ENCODE measurements at regions not wholly inside any gene's neighbourhood (a gene's known extent, or its start where the extent isn't known, plus 50 kb on each side); places are given as distances from the start of the nearest gene placed in this dataset.

- H3K27ac ChIP-seq: no peak overlapping the region
- no peak for DNase-seq (ENCODE audit: low read depth, low spot score)
These were observed 390.7 kb downstream of the DMAC1 start for GRCh38 chr9:7408845-7409244.

DNA sequence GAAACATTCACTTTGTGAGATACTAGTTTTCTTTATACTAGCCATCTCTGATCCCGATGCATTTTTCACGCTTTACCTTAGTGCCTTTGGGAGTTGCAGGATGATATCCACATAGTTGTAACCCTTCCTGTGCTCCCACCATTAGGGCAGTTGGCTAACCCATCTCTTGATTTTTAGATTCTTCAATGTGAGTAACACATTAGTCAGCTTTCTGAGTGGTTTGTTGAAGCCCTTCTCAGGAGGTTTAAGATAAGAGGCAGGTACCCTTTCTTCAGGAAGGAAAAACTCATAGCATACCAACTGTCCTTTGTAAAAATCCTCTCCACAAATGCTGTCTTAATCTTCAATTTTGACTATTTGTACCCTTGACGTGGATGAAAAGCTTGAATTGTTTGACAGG lies 392.3 kb downstream of the DMAC1 start:
- no peak overlapping the region for H3K27ac ChIP-seq
- DNase-seq (ENCODE audit: low read depth, low spot score): no peak

GRCh38 chr9:7405924-7406604 lies 393.5 kb downstream of the DMAC1 start:
- no peak for DNase-seq (ENCODE audit: low read depth, low spot score)
- H3K27ac ChIP-seq: no peak overlapping the region

DNA sequence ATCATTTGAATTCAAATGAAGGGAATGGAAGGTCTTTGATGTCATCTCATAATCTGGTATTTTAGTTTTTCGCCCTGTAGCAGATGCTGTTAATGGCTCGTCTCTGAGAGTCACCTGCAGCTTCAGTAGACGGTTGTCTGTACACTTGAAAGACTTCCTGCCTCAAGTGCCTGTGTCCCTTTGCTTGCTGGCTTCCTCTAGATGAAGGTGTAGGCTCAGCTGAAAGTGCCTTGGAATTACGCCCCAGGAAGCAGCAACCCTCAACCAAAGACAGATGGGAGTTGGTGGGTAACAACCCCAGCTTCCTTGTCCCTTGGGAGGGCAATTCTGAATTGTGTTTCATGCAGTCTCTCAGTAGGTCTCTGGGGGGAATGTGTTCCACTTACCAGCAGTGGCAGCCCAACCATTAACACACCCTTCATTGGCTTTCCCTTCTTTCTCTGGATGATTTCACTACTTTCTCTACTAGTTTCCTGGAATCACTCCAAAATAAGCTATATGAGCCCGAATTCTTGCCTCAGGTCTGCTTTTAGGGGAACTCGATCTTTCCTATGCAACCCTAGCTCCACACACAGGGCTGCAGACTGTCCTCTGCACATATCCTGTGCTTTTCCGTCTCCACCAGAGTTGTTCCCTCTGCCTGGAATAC lies 395.6 kb downstream of the DMAC1 start:
- no peak for DNase-seq (ENCODE audit: low read depth, low spot score)
- H3K27ac ChIP-seq: no peak overlapping the region

- no peak for DNase-seq (ENCODE audit: low read depth, low spot score)
- H3K27ac ChIP-seq: no peak overlapping the region
These were observed 396.6 kb downstream of the DMAC1 start for GRCh38 chr9:7403028-7403389.

DNA sequence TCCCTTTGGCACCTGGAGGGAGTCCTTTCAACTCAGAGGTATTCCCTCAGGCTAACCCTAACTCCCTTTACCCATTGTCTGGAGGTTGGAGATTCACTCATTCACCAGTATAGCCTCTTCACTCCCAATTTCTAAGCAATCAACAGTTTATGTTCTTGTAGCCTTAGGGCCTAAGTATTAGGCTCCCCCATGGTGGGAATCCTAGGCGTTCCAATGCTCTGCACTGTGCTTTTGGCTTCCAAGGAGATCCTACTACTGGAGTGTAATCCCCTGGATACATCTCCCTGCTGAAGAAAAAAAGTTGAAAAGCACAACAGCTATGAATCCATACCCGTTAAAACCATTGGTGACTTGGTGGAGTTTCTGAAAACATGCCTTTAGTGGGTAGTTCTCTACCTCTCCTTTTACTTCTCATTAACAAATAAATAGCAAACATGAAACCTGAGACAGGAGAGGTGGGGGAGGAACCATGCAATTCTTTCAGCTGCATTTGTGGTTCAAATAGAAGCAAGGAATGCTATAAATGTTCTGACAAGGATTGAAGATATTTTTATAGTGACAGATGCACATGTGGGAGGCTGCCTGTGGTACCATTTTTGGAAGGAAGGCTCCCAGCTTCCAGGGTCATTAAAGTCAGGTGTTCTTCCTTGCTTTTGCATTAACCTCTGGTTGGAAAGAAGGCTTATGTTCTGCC lies 397.1 kb downstream of the DMAC1 start:
- DNase-seq (ENCODE audit: low read depth, low spot score): no peak
- no peak overlapping the region for H3K27ac ChIP-seq

DNA sequence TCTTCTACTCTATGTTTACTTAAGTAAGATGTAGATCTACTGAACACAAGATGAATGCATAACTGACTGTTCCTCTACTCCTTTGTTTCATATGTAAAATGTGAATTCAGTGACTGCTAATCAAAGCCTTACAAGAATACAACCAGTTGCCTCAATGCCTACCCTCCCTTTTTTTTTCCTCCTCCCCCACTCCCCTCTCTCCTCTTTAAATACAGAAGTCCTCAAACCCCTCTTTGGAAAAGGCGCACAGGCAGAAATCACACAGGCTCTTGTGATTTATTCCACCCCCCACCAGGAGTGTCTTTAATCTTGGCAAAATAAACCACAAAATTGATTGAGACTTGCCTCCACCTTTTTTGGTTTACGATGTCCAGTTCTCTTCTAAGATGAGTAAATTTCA lies 398.5 kb downstream of the DMAC1 start:
- no peak overlapping the region for H3K27ac ChIP-seq
- no peak for DNase-seq (ENCODE audit: low read depth, low spot score)

DNA sequence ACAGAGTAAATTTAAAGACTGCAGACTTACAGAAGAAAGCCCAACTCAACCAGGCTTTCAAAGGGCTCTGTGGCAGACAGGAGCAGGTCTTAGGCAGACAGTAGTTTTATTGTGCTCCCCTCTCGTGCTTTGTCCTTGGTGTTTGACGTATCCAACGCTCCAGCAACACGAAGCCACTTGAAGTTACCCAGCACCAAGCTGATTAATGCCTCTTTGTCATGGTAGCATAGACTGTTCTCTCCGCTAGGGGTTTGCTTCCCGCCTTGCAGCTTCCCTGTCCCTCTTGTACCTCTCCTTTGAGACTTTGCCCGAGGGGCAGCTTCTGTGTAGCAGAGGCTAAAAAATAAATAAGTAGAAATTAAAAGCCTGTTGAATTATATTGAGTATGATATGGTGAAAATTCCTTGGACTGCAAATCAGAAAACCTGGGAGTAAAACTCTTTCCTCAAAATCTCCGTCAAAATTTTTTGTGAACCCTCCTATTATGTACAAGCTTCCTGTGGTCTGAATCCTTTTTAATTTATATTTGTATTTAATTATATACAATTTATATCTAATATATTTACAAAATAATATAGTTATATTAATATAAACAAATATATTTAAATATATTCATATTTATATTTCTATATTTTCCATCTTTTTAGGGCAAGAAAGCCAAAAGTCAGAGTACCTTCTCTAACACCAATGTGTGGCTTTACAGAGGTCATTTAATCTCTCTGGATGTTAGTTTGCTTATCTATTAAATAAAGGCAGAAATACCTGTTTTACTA lies 405.4 kb downstream of the DMAC1 start:
- H3K27ac ChIP-seq: no peak overlapping the region
- no peak for DNase-seq (ENCODE audit: low read depth, low spot score)

- no peak overlapping the region for H3K27ac ChIP-seq
These were observed 407.4 kb downstream of the DMAC1 start for GRCh38 chr9:7392148-7392547.

GRCh38 chr9:7388755-7389154 lies 410.8 kb downstream of the DMAC1 start:
- no peak for DNase-seq (ENCODE audit: low read depth, low spot score)
- H3K27ac ChIP-seq: no peak overlapping the region

More at GRCh38 chr9:7392148-7392547, 407.4 kb downstream of the DMAC1 start:
- DNase-seq (ENCODE audit: low read depth, low spot score): no peak

DNA sequence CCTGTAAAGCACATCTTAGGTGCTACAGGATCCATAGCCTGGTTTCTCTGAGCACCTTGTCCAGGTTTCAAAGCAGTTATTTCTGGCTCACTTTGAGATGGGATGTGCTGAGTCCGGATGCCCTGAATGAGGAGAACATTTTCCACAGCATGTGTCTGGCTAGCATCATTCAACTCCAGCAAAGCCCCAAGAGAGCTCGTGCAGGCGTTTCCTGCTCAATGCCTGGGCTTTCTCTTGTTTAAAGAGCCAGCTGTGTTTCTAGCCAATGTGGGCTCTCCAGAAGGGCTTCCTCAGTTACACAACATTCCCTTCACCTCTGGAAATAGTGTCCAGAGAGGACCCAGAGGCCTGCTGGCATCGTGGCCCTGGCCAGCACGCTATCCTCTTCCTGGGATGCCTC lies 411.7 kb downstream of the DMAC1 start:
- H3K27ac ChIP-seq: no peak overlapping the region
- no peak for DNase-seq (ENCODE audit: low read depth, low spot score)

DNA sequence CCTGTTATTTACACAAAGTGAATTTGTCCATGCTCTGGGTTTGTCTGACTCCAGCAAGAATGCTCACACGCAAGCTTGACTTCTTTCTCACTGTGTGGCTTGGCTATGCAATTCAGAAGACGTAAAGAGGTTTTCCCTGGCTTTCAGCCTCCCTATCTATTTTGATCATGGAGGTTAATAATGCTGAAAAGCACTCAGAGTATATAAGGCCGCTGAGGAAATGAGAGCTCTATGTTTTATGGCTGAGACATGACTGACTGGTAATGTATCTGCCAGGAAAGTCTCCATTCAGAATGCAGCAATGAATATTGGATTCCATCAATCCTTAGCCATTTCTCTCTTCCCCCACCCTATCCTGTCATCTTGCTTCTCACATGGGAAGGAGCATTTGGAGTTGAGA lies 417.3 kb downstream of the DMAC1 start:
- no peak overlapping the region for H3K27ac ChIP-seq
- no peak for DNase-seq (ENCODE audit: low read depth, low spot score)

DNA sequence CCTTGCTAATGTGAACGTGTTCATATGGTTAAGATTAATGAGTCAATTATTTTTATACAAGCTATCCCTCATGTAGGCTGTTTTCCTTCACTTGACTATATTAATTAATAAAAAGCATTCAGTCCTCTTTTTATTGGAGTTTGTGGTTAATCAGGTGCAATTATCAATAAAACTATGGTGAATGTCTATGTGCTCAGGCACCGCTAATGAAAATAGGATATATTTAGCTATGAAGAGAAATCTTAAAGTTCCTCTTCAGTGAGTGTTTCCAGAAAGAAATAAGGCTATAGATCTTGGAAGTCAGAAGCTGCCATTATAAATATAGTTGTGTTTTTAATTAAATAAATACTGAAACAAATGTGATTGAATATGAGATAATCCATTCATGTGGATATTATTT lies 422.1 kb downstream of the DMAC1 start:
- H3K27ac ChIP-seq: no peak overlapping the region
- DNase-seq (ENCODE audit: low read depth, low spot score): no peak

GRCh38 chr9:7376833-7377232 lies 422.7 kb downstream of the DMAC1 start:
- no peak for DNase-seq (ENCODE audit: low read depth, low spot score)
- H3K27ac ChIP-seq: no peak overlapping the region

DNA sequence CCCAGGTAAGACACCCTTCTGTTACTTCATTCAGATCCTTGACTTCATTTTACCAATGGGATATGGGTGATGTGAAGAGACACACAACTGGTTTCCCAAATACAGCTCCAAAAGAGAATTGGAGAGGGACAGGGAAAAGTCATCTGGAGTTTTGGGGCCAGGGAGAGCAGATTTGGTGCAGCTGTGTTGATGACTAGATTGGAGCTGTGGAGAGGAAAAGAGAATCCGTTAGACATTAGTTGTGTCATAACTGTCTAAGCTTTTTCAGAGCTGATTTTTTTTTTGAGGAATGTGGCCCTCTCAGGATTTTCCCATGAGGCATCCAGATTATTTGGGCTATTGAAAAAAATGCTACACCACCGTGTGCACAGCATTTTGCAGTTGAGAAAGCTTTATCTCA lies 423.4 kb downstream of the DMAC1 start:
- H3K27ac ChIP-seq: no peak overlapping the region
- no peak for DNase-seq (ENCODE audit: low read depth, low spot score)

DNA sequence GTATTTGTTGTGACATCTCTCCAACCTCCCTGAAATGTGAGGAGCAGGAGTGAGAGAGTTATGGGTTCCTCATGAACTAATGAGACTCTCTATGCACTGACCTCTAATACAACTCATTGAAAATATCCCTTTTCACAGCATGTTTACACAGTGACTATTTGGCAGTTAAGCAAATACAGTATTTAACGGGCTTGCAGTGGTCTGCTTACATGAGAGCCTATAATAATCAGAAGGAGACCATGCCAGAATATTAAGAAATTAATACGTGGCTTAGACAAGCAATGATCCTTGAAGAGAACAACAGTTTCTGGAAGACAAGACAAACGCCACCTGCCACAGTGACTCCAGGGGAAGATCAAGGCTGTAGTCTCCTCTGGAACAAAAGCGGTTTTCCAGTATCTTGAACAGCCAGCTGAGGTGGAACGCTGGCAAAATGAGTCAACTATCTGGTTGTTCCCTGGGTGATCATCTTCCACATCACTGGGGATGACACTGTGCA lies 424.5 kb downstream of the DMAC1 start:
- no peak for DNase-seq (ENCODE audit: low read depth, low spot score)
- H3K27ac ChIP-seq: no peak overlapping the region

DNA sequence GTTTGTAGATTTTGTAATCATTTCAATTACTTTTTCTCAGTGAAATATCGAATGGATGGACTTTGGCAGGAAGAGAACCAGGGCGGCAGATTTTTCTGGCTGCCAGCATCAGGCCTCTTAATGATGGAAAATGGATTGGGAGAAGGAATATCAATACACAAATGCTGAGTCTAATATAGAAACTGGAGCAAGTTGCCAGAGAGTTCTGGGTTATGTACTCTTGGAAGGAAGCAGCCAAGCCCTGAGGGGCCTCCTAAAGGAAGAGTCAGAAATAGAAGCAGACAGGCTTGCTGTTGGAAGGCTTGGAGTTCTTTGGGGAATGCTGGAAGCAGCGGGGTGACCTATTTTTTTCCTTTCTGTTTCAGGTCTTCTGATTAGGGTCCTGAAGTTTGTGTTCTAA lies 428.6 kb downstream of the DMAC1 start:
- H3K27ac ChIP-seq: no peak overlapping the region
- no peak for DNase-seq (ENCODE audit: low read depth, low spot score)

- no peak overlapping the region for H3K27ac ChIP-seq
- DNase-seq (ENCODE audit: low read depth, low spot score): no peak
These were observed 429.2 kb downstream of the DMAC1 start for GRCh38 chr9:7370381-7370780.

GRCh38 chr9:7369384-7369821 lies 430.2 kb downstream of the DMAC1 start:
- DNase-seq (ENCODE audit: low read depth, low spot score): no peak
- H3K27ac ChIP-seq: no peak overlapping the region

GRCh38 chr9:7368410-7369292 lies 430.9 kb downstream of the DMAC1 start:
- DNase-seq (ENCODE audit: low read depth, low spot score): no peak
- H3K27ac ChIP-seq: no peak overlapping the region

Measured in epithelial cell of prostate (primary cell).